ENCODE measurements at regions not wholly inside any gene's neighbourhood (a gene's known extent, or its start where the extent isn't known, plus 50 kb on each side); places are given as distances from the start of the nearest gene placed in this dataset.

- no peaks in the 10 kb centered on the region for H4K20me1 ChIP-seq (ENCODE audit: control insufficient read depth, insufficient read depth, low read depth, low read length)
- H3K36me3 ChIP-seq (ENCODE audit: control insufficient read depth, low read length), result no peaks in the 10 kb centered on the region
- TF ChIP-seq CTCF (IDR thresholded peaks at IDR 0.05; ENCODE audit: low read depth, low read length, poor library complexity, severe bottlenecking) (no peak), EZH2phosphoT487 (IDR thresholded peaks at IDR 0.05; ENCODE audit: borderline replicate concordance, low read length) (no peak)
- H3K9me3 ChIP-seq (ENCODE audit: control insufficient read depth, insufficient read depth, low read length), result no peaks in the 10 kb centered on the region
- no peaks in the 10 kb centered on the region for H3K4me1 ChIP-seq (ENCODE audit: control insufficient read depth, low read length)
- no peaks in the 10 kb centered on the region for H3K9me2 ChIP-seq (replicated peaks; ENCODE audit: control insufficient read depth, low read length)
- no peaks in the 10 kb centered on the region for H3K79me2 ChIP-seq (ENCODE audit: control insufficient read depth, low read length)
- H3K4me3 ChIP-seq (ENCODE audit: low read length), result no peak overlapping the region
- H3F3A ChIP-seq (ENCODE audit: control insufficient read depth, insufficient read depth), result no peaks in the 10 kb centered on the region
- no peak overlapping the region for H3K4me2 ChIP-seq (ENCODE audit: low read length)
- H3K27ac ChIP-seq (ENCODE audit: low read depth, low read length), result no peak overlapping the region
- H3K27me3 ChIP-seq (ENCODE audit: control insufficient read depth, low read length), result peaks cover 3% of the 10 kb centered on the region; the same call in 1 of the 2 replicates
Observed at GRCh38 chr5:68134033-68134668, 81.4 kb upstream of the PIK3R1 start.

- H3K4me1 ChIP-seq (ENCODE audit: control insufficient read depth, low read length), result no peaks in the 10 kb centered on the region
- no peaks in the 10 kb centered on the region for H3K9me3 ChIP-seq (ENCODE audit: control insufficient read depth, insufficient read depth, low read length)
- no peak overlapping the region for H3K4me3 ChIP-seq (ENCODE audit: low read length)
- TF ChIP-seq EZH2phosphoT487 (IDR thresholded peaks at IDR 0.05; ENCODE audit: borderline replicate concordance, low read length) (no peak), CTCF (IDR thresholded peaks at IDR 0.05; ENCODE audit: low read depth, low read length, poor library complexity, severe bottlenecking) (no peak)
- no peaks in the 10 kb centered on the region for H4K20me1 ChIP-seq (ENCODE audit: control insufficient read depth, insufficient read depth, low read depth, low read length)
- no peaks in the 10 kb centered on the region for H3F3A ChIP-seq (ENCODE audit: control insufficient read depth, insufficient read depth)
- H3K79me2 ChIP-seq (ENCODE audit: control insufficient read depth, low read length), result no peaks in the 10 kb centered on the region
- H3K4me2 ChIP-seq (ENCODE audit: low read length), result no peak overlapping the region
- H3K27ac ChIP-seq (ENCODE audit: low read depth, low read length), result no peak overlapping the region
- H3K36me3 ChIP-seq (ENCODE audit: control insufficient read depth, low read length), result no peaks in the 10 kb centered on the region
- H3K9me2 ChIP-seq (replicated peaks; ENCODE audit: control insufficient read depth, low read length), result no peaks in the 10 kb centered on the region
- H3K27me3 ChIP-seq (ENCODE audit: control insufficient read depth, low read length), result peaks cover 3% of the 10 kb centered on the region; the same call in 1 of the 2 replicates
Observed at GRCh38 chr5:68130253-68130652, 85.3 kb upstream of the PIK3R1 start.

GRCh38 chr5:68129364-68129763 is 86.2 kb upstream of the PIK3R1 start:
- no peak overlapping the region for H3K27ac ChIP-seq (ENCODE audit: low read depth, low read length)
- no peaks in the 10 kb centered on the region for H4K20me1 ChIP-seq (ENCODE audit: control insufficient read depth, insufficient read depth, low read depth, low read length)
- H3K4me3 ChIP-seq (ENCODE audit: low read length), result no peak overlapping the region
- no peak for TF ChIP-seq EZH2phosphoT487 (IDR thresholded peaks at IDR 0.05; ENCODE audit: borderline replicate concordance, low read length)
- no peak for TF ChIP-seq CTCF (IDR thresholded peaks at IDR 0.05; ENCODE audit: low read depth, low read length, poor library complexity, severe bottlenecking)
- H3K79me2 ChIP-seq (ENCODE audit: control insufficient read depth, low read length), result no peaks in the 10 kb centered on the region
- peaks cover 3% of the 10 kb centered on the region; the same call in 1 of the 2 replicates for H3K27me3 ChIP-seq (ENCODE audit: control insufficient read depth, low read length)
- no peaks in the 10 kb centered on the region for H3K9me3 ChIP-seq (ENCODE audit: control insufficient read depth, insufficient read depth, low read length)
- no peaks in the 10 kb centered on the region for H3F3A ChIP-seq (ENCODE audit: control insufficient read depth, insufficient read depth)
- no peaks in the 10 kb centered on the region for H3K4me1 ChIP-seq (ENCODE audit: control insufficient read depth, low read length)
- H3K9me2 ChIP-seq (replicated peaks; ENCODE audit: control insufficient read depth, low read length), result no peaks in the 10 kb centered on the region
- H3K36me3 ChIP-seq (ENCODE audit: control insufficient read depth, low read length), result no peaks in the 10 kb centered on the region
- no peak overlapping the region for H3K4me2 ChIP-seq (ENCODE audit: low read length)

Measured in DOHH2 (cell line).